ENCODE measurements at regions not wholly inside any gene's neighbourhood (a gene's known extent, or its start where the extent isn't known, plus 50 kb on each side); places are given as distances from the start of the nearest gene placed in this dataset.

DNA sequence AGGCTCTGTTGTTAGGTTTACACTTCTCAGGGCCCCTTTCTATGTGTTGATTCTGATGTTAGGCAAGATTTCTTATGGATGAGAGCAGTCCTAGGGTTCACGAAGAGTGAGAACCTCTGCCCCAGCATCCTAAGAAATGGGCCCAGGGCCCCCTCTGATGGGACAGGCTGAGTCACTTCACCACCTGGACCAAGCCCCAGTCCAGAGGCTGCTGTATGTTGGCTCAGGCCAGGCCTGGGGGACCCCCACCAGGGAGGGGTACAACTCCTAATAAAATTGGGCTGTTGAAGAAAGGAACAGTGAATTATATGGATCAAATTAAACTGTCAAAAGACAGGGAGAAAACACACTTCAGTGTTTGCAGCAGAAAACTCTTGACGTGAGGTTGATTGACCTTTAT, 365.9 kb upstream of the HS6ST1 start:
- TF ChIP-seq MCM3 (IDR thresholded peaks at IDR 0.05) (no peak), ZNF311 (CRISPR knock-in tag; IDR thresholded peaks at IDR 0.05) (no peak), RNF2 (IDR thresholded peaks at IDR 0.05) (no peak), GABPA (tag; conservative IDR thresholded peaks at IDR 0.05; ENCODE audit: low read depth) (no peak)
- TF ChIP-seq, protein P1, sequence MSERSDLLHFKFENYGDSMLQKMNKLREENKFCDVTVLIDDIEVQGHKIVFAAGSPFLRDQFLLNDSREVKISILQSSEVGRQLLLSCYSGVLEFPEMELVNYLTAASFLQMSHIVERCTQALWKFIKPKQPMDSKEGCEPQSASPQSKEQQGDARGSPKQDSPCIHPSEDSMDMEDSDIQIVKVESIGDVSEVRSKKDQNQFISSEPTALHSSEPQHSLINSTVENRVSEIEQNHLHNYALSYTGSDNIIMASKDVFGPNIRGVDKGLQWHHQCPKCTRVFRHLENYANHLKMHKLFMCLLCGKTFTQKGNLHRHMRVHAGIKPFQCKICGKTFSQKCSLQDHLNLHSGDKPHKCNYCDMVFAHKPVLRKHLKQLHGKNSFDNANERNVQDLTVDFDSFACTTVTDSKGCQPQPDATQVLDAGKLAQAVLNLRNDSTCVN (CRISPR knock-in tag; IDR thresholded peaks at IDR 0.05) = no peak
